OCI-LY7 (cell line): ENCODE measurements at regions not wholly inside any gene's neighbourhood (a gene's known extent, or its start where the extent isn't known, plus 50 kb on each side); places are given as distances from the start of the nearest gene placed in this dataset.

Experiments used
- BruUV-seq: library from RNA; stranded (reverse); fragments of 400-500 nt; replicated peaks from 2 replicates; lab custom pipeline; 2021; lab: Mats Ljungman, UMichigan
- CTCF ChIA-PET: fragments of 300-600 bp; sonication (Branson Sonifier 250); formaldehyde crosslinking; loops from one replicate; lab custom pipeline; 2022; ENCODE audit warnings: antibody characterized with exemption; ENCODE audit not compliant: unreplicated experiment; lab: Charles Lee
- POLR2A ChIA-PET: fragments of 300-600 bp; sonication (Branson Sonifier 250); formaldehyde crosslinking; loops from one replicate; lab custom pipeline; 2022; ENCODE audit warnings: antibody characterized with exemption; lab: Charles Lee
- DNase-seq: peaks from one replicate; pipeline ENCODE4 v3.0.0-alpha.2; 2015; ENCODE audit warnings: low spot score
- H2AFZ ChIP-seq: fragments of 200-600 bp; sonication (generic), shearing (Covaris generic); 2 replicates; pipeline ENCODE4 v1.6.1; 2014; ENCODE audit warnings: mild to moderate bottlenecking, antibody characterized with exemption, low read length, moderate library complexity
- H3K27ac ChIP-seq: fragments of 200-600 bp; sonication (generic); 2 replicates; pipeline ENCODE4 v1.5.1; 2014; ENCODE audit warnings: mixed run types, low read depth, mild to moderate bottlenecking, moderate library complexity, low read length, inconsistent platforms; ENCODE audit not compliant: poor library complexity, severe bottlenecking
- H3K36me3 ChIP-seq: fragments of 200-600 bp; sonication (generic); 2 replicates; pipeline ENCODE4 v1.6.1; 2014; ENCODE audit warnings: mild to moderate bottlenecking, antibody characterized with exemption, low read length, moderate library complexity, mixed read lengths; ENCODE audit not compliant: insufficient read depth
- H3K4me1 ChIP-seq: fragments of 200-600 bp; sonication (generic); 2 replicates; pipeline ENCODE4 v1.5.1; 2014; ENCODE audit warnings: mild to moderate bottlenecking, low read length; ENCODE audit not compliant: insufficient read depth, poor library complexity, severe bottlenecking
- H3K4me2 ChIP-seq: fragments of 200-600 bp; sonication (generic); 2 replicates; pipeline ENCODE4 v1.6.1; 2014; ENCODE audit warnings: mild to moderate bottlenecking, low read length
- H3K4me3 ChIP-seq: fragments of 200-600 bp; sonication (generic); 2 replicates; pipeline ENCODE4 v1.5.1; 2014; ENCODE audit warnings: mild to moderate bottlenecking, low read depth, low read length; ENCODE audit not compliant: poor library complexity, severe bottlenecking
- H3K79me2 ChIP-seq: fragments of 200-600 bp; sonication (generic); 2 replicates; pipeline ENCODE4 v1.6.1; 2016; ENCODE audit warnings: low read depth, mild to moderate bottlenecking, low read length, moderate library complexity, mixed read lengths; ENCODE audit not compliant: insufficient read depth
- H3K9me2 ChIP-seq: fragments of 200-600 bp; sonication (generic); 2 replicates; pipeline ENCODE4 v1.6.1; 2016; ENCODE audit warnings: mild to moderate bottlenecking, low read length, mixed read lengths; ENCODE audit not compliant: insufficient read depth
- H3K9me3 ChIP-seq: fragments of 200-600 bp; sonication (generic); 2 replicates; pipeline ENCODE4 v1.6.1; 2014; ENCODE audit warnings: mild to moderate bottlenecking, mixed run types, low read length, mixed read lengths
- H4K20me1 ChIP-seq: fragments of 200-600 bp; sonication (generic); 2 replicates; pipeline ENCODE4 v1.6.1; 2014; ENCODE audit warnings: mild to moderate bottlenecking, antibody characterized with exemption, low read length, moderate library complexity, mixed read lengths; ENCODE audit not compliant: insufficient read depth
- EZH2phosphoT487 ChIP-seq: fragments of 200-600 bp; sonication (generic); IDR thresholded peaks from 2 replicates; pipeline ENCODE4 v1.6.1; 2018; ENCODE audit warnings: low read depth, borderline replicate concordance, mild to moderate bottlenecking, mixed run types, antibody characterized with exemption, low read length, moderate library complexity, mixed read lengths
- intact Hi-C: fragments of 100-400 bp; cut with micrococcal nuclease; formaldehyde crosslinking; loops from one replicate; pipeline ENCODE4 v1.10.0; 2022; ENCODE audit not compliant: unreplicated experiment
- TF ChIP-seq, protein P1 (sequence below): fragments of 200-600 bp; sonication (generic); conservative IDR thresholded peaks from 2 replicates; pipeline ENCODE4 v1.5.1; 2014; ENCODE audit warnings: mild to moderate bottlenecking, antibody characterized with exemption, low read length, moderate library complexity, mixed read lengths

DNA sequence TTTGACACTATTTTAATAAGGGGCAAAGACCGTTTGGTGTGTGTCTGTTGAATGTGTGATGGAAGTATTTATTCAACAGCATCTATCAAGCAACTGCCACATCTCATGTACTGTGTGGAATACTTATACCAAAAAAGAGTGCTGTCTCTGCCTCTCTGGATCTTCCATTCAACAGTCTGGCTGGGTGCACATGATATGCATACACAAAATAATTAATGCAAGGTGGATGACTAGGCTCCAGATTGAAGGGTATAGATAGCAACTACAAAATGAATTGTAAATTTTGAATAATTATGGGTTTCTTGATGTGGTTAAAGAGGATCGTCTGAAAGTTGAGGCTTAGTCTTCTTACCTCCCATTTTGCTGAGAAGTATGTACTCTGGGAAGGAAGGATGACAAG, 145.9 kb upstream of the OTX2 start:
- H3K9me3 ChIP-seq = no peaks in the 10 kb centered on the region
- H3K4me3 ChIP-seq = no peak overlapping the region
- intact Hi-C loops = no loop called here
- ChIA-PET POLR2A (interaction anchor here (0.6 kb wide), 1 partner anchor 95 kb away, joined by 3 read pairs; no protein-coding TSS in a partner anchor), CTCF (no interaction called here)
- DNase-seq = no peak
- H3K36me3 ChIP-seq = no peaks in the 10 kb centered on the region
- H3K4me2 ChIP-seq = no peak overlapping the region
- H2AFZ ChIP-seq = no peak overlapping the region
- no peaks in the 10 kb centered on the region for H4K20me1 ChIP-seq
- BruUV-seq = no TSS peak
- no peak overlapping the region for H3K27ac ChIP-seq
- H3K79me2 ChIP-seq = no peaks in the 10 kb centered on the region
- TF ChIP-seq EZH2phosphoT487 = no peak
- TF ChIP-seq, protein P1, sequence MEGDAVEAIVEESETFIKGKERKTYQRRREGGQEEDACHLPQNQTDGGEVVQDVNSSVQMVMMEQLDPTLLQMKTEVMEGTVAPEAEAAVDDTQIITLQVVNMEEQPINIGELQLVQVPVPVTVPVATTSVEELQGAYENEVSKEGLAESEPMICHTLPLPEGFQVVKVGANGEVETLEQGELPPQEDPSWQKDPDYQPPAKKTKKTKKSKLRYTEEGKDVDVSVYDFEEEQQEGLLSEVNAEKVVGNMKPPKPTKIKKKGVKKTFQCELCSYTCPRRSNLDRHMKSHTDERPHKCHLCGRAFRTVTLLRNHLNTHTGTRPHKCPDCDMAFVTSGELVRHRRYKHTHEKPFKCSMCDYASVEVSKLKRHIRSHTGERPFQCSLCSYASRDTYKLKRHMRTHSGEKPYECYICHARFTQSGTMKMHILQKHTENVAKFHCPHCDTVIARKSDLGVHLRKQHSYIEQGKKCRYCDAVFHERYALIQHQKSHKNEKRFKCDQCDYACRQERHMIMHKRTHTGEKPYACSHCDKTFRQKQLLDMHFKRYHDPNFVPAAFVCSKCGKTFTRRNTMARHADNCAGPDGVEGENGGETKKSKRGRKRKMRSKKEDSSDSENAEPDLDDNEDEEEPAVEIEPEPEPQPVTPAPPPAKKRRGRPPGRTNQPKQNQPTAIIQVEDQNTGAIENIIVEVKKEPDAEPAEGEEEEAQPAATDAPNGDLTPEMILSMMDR = no peak
- no peaks in the 10 kb centered on the region for H3K4me1 ChIP-seq
- H3K9me2 ChIP-seq = no peaks in the 10 kb centered on the region

- no peak for DNase-seq
- H3K4me1 ChIP-seq = no peaks in the 10 kb centered on the region
- H4K20me1 ChIP-seq = no peaks in the 10 kb centered on the region
- BruUV-seq = no TSS peak
- H2AFZ ChIP-seq = no peak overlapping the region
- no peak overlapping the region for H3K27ac ChIP-seq
- TF ChIP-seq, protein P1 = no peak
- no peak for TF ChIP-seq EZH2phosphoT487
- intact Hi-C loops = no loop called here
- no peaks in the 10 kb centered on the region for H3K79me2 ChIP-seq
- no peaks in the 10 kb centered on the region for H3K9me2 ChIP-seq
- ChIA-PET CTCF (no interaction called here), POLR2A (interaction anchor here (0.6 to 1.0 kb wide), 3 partner anchors 9 to 286 kb away, joined by 3 read pairs; no protein-coding TSS in a partner anchor)
- H3K36me3 ChIP-seq = no peaks in the 10 kb centered on the region
- no peak overlapping the region for H3K4me2 ChIP-seq
- no peak overlapping the region for H3K4me3 ChIP-seq
- H3K9me3 ChIP-seq = no peaks in the 10 kb centered on the region
Measured at GRCh38 chr14:56955745-56956144, 145.5 kb upstream of the OTX2 start.

DNA sequence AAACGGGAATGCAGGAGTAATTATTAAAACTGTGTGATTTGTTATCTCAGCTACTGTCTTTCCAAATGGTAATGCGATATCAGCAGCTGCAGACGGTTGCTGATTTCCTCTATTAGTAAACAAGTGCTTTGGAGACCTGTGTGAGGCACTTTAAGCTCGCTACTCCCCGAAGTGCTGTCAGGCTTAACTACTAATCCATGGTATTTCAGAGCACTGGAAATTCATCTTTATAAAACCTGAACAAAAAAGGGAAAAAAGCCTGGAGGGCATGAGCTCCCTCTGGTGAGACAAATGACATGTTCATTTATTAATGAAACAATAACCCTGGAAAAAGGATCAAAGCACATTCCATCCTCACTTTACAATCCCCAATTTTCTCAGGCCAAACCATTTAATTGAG, 143.6 kb upstream of the OTX2 start:
- intact Hi-C loops = no loop called here
- CTCF ChIA-PET = no interaction called here
- Histone ChIP-seq H3K36me3 (no peaks in the 10 kb centered on the region), H2AFZ (no peak overlapping the region), H3K4me2 (no peak overlapping the region), H4K20me1 (no peaks in the 10 kb centered on the region), H3K79me2 (no peaks in the 10 kb centered on the region), H3K4me1 (no peaks in the 10 kb centered on the region), H3K4me3 (no peak overlapping the region), H3K9me3 (no peaks in the 10 kb centered on the region), H3K9me2 (no peaks in the 10 kb centered on the region), H3K27ac (no peak overlapping the region)
- POLR2A ChIA-PET = no interaction called here
- no TSS peak for BruUV-seq
- DNase-seq = no peak
- no peak for TF ChIP-seq EZH2phosphoT487
- TF ChIP-seq, protein P1 = no peak
